GM21423 (cell line): ENCODE measurements at regions not wholly inside any gene's neighbourhood (a gene's known extent, or its start where the extent isn't known, plus 50 kb on each side); places are given as distances from the start of the nearest gene placed in this dataset.

Source experiments
- ATAC-seq: cut with Tn5 transposase; IDR thresholded peaks from one replicate; pipeline ENCODE4 v1.9.1; 2021; ENCODE audit warnings: mild to moderate bottlenecking, moderate library complexity; ENCODE audit not compliant: unreplicated experiment

- ATAC-seq, result no peak
Measured at GRCh38 chr13:99122171-99122570, 78.5 kb upstream of the UBAC2 start.

- no peak for ATAC-seq
Measured at GRCh38 chr13:99123101-99124045, 77.3 kb upstream of the UBAC2 start.

DNA sequence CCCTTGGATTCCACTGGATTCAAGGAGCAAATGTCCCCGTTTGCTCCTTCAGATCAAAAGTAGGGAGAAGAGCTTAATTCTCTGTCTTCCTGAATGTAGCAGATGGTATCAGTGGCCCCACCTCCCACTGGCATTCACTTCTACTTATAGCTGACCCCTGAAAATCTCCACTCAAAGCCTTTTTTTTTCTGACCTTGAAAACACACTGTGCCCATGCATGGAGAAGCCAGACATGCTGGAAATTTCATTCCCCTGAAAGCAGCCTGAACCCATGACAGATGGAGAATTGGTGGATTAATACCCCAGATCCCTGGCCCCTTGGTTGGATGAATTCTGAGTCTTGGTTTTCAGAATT lies 76.6 kb upstream of the UBAC2 start:
- no peak for ATAC-seq

DNA sequence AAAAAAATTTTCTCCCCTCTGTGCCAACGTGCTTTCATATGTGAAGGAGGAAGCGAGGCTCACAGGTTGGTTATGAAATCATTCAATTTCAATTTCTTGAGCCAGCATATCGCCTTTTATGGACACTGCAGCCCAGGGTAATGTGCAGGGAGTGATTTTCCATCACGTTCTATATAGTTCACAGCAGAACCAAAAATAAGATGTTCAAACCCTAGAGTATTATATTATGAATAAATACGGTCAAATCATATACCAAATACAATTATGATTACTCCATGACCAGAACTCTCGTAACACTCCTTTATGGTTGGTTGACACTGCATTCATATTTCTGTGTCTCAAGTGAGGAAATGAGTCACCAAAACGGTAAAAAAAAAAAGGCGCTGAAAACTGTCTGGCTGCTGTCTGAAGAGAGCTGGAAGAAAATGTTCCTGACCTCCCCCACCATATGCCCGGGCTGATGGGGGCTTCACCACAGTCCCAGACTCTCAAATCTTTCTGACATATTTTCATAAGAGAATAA lies 75.8 kb upstream of the UBAC2 start:
- peak; percentile 79 for ATAC-seq

DNA sequence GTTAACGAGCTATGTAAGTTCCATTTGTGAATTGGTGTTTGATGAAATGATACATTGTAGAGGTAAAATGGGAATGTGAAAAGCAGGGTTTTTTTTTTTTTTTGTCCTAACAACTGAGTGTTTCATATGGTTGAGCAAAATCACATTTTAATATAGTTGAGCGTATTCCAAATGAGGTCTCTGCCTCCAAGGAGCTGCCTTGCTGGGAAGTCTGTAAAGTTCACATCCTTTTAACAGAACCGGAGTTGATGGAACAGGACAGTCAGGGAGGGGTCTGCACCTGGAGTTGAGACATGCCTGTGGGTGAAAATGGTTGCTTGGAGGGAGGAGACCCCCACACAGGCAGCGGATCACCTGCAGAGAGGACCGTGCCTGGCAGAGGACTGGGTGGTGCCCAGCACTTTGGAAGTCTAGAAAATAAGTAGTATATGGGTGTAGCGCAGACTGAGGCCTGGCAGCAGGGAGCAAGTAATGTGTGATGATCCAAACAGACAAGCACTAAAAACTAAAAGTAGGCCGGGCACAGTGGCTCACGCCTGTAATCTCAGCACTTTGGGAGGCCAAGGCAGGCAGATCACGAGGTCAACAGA lies 75.2 kb upstream of the UBAC2 start:
- no peak for ATAC-seq

- ATAC-seq, result no peak
Measured at GRCh38 chr13:99126821-99127220, 73.8 kb upstream of the UBAC2 start.

DNA sequence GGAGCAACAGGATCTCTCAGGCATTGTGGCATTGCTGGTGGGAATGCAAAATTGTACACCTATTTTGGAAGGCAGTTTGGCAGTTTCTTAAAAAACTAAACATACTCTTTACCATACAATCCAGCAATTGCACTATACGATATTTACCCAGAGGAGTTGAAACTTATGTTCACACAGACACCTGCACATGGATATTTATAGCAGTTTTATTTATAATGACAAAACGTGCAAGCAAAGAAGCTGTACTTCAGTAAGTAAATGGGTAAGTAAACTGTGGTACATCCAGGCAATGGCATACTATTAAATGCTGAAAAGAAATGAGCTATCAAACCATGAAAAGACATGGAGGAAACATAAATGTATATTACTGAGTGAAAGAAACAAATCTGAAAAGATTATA lies 71.6 kb upstream of the UBAC2 start:
- ATAC-seq, result no peak

DNA sequence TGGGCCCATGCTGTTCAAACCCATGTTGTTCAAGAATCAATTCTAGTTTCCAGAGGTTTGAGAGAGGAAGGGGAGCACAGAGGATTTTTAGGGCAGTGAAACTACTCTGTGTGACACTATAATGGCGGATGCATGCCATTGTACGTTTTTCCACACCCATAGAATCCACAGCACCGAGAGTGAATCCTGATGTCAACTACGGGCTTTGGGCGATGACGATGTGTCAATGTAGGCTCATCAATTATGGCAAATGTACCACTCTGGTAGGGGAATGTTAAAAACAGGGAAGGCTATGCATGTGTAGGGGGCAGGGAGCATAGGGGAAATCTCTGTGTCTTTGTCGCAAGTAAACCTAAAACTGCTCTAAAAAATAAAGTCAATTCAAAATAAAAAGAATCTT lies 70.7 kb upstream of the UBAC2 start:
- no peak for ATAC-seq

- no peak for ATAC-seq
Measured at GRCh38 chr13:99131410-99131809, 69.2 kb upstream of the UBAC2 start.

- ATAC-seq, result no peak
Measured at GRCh38 chr13:99132295-99132835, 68.3 kb upstream of the UBAC2 start.

- ATAC-seq, result no peak
Measured at GRCh38 chr13:99133230-99133629, 67.4 kb upstream of the UBAC2 start.

- ATAC-seq, result no peak
Measured at GRCh38 chr13:99133848-99134247, 66.8 kb upstream of the UBAC2 start.

DNA sequence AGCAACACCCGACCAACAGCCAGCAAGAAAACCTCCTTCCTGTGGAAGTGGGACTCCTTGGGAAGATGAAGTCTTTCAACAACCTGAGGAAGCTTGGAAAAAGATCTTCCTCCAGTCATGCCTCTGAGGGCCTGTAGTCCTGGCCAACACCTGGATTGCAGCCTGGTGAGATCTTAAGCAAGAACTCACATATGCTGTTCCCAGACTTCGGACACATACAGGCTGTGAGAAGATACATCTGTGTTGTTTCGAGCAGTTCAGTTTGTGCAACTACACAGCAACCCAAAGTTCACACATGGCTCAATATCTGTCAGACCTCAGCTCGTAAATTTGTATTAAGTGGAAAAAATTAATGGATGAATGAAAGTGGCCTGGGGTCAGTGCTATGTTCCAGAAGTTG lies 65.1 kb upstream of the UBAC2 start:
- ATAC-seq, result no peak

- no peak for ATAC-seq
Measured at GRCh38 chr13:99136427-99136954, 64.2 kb upstream of the UBAC2 start.

GRCh38 chr13:99140831-99141230 lies 59.8 kb upstream of the UBAC2 start:
- ATAC-seq, result no peak

- no peak for ATAC-seq
Measured at GRCh38 chr13:99143904-99144303, 56.8 kb upstream of the UBAC2 start.

GRCh38 chr13:99144306-99144705 lies 56.3 kb upstream of the UBAC2 start:
- peak; percentile 73 for ATAC-seq

- ATAC-seq, result no peak
Measured at GRCh38 chr13:99145461-99145860, 55.2 kb upstream of the UBAC2 start.

GRCh38 chr13:99150575-99151361 lies 49.9 kb upstream of the UBAC2 start:
- no peak for ATAC-seq
